Adrenal gland (tissue), 9 donors: ENCODE measurements at regions not wholly inside any gene's neighbourhood (a gene's known extent, or its start where the extent isn't known, plus 50 kb on each side); places are given as distances from the start of the nearest gene placed in this dataset.
A peak's percentile ranks its signal among the peaks of the same experiment; 100 is the strongest.
"Not testable (repeated sequence)": the region's sequence is repeated elsewhere in the genome, so short reads cannot be mapped to it uniquely, and the experiment has no call there.

Source experiments
- DNase-seq, 7 donors: peaks; one replicate each; pipeline ENCODE4 v3.0.0-alpha.2; 2019 to 2020
- H3K27ac ChIP-seq, 5 donors: fragments of 200-600 bp; sonication (generic) in 4 of 5; 1 replicate in 3 of 5; 2 replicates in 2 of 5; pipeline versions ENCODE4 v1.5.1 to v1.8.0; 2016 to 2020; ENCODE audit warnings: mild to moderate bottlenecking in 1 of 5
- H3K27me3 ChIP-seq: fragments of 200-600 bp; 2 replicates; pipeline ENCODE4 v1.8.0; 2021
- H3K36me3 ChIP-seq, 2 donors: fragments of 200-600 bp; replicated peaks in 1 of 2; 1 replicate in 1 of 2; 2 replicates in 1 of 2; pipeline versions ENCODE4 v1.5.1 to v1.8.0; 2018 to 2022
- H3K4me1 ChIP-seq, 2 donors: fragments of 200-600 bp; replicated peaks in 1 of 2; 1 replicate in 1 of 2; 2 replicates in 1 of 2; pipeline versions ENCODE4 v1.5.1 to v1.8.0; 2018 to 2021
- H3K4me3 ChIP-seq, 4 donors: fragments of 200-600 bp; sonication (generic) in 3 of 4; one replicate each; pipeline ENCODE4 v1.5.1; 2016 to 2018
- H3K9me3 ChIP-seq, 3 donors: fragments of 200-600 bp; sonication (generic) in 1 of 3; replicated peaks in 1 of 3; 1 replicate in 2 of 3; 2 replicates in 1 of 3; pipeline versions ENCODE4 v1.5.1 to v1.8.0; 2016 to 2021
- POLR2A ChIP-seq, 2 donors: fragments of 450-650 bp; IDR thresholded peaks; one replicate each; pipeline ENCODE4 v1.6.1; 2017; ENCODE audit warnings: antibody characterized with exemption in 2 of 2, mild to moderate bottlenecking in 2 of 2, moderate library complexity in 1 of 2
- WGBS, 4 donors: extraction: QIAGEN DNeasy Blood & Tissue Kit in 2 of 4; methylation state at CpG; one replicate each; pipeline versions ENCODE4 v1.1.5 to v1.1.7; 2013 to 2017; 5-methylcytosine and 5-hydroxymethylcytosine counted together
- intact Hi-C, 2 donors: fragments of 100-400 bp; cut with DNase I; formaldehyde crosslinking; loops; one replicate each; pipeline versions ENCODE4 v1.14.1 to v1.15.0; 2022 to 2023
- TF ChIP-seq, protein P1 (sequence below), 6 experiments: fragments of 450-650 bp in 4 of 6; fragments of 200-600 bp in 2 of 6; sonication (generic) in 1 of 6; IDR thresholded peaks; 1 replicate in 5 of 6; 2 replicates in 1 of 6; pipeline versions ENCODE4 v1.5.1 to v1.8.0; 2016 to 2021; ENCODE audit warnings: antibody characterized with exemption in 6 of 6, mild to moderate bottlenecking in 2 of 6, moderate library complexity in 1 of 6
- donor health status: healthy with polysubstance abuse.
- donor health status: Bipolar disorder and iron deficiency.
- donor health status: DM: yes; HTN: yes; CAD: no.
- donor health status: DM: no; HTN: no; CAD: no.
- donor health status: DM: no; HTN: no; CAD: no.

- Histone ChIP-seq H3K27ac (no peak overlapping the region), H3K27me3 (no peaks in the 10 kb centered on the region), H3K4me1 (no peaks in the 10 kb centered on the region), H3K9me3 (no peaks in the 10 kb centered on the region), H3K4me3 (no peak overlapping the region), H3K36me3 (no peaks in the 10 kb centered on the region)
- DNase-seq, result no peak
- intact Hi-C loops, result no loop called here
- 86 to 92% (median 90%) methylated on average over 30 to 39 of the region's 39 CpGs for WGBS, 4 donors
- TF ChIP-seq POLR2A (IDR thresholded peaks at IDR 0.05), result no peak
- TF ChIP-seq, protein P1, sequence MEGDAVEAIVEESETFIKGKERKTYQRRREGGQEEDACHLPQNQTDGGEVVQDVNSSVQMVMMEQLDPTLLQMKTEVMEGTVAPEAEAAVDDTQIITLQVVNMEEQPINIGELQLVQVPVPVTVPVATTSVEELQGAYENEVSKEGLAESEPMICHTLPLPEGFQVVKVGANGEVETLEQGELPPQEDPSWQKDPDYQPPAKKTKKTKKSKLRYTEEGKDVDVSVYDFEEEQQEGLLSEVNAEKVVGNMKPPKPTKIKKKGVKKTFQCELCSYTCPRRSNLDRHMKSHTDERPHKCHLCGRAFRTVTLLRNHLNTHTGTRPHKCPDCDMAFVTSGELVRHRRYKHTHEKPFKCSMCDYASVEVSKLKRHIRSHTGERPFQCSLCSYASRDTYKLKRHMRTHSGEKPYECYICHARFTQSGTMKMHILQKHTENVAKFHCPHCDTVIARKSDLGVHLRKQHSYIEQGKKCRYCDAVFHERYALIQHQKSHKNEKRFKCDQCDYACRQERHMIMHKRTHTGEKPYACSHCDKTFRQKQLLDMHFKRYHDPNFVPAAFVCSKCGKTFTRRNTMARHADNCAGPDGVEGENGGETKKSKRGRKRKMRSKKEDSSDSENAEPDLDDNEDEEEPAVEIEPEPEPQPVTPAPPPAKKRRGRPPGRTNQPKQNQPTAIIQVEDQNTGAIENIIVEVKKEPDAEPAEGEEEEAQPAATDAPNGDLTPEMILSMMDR (IDR thresholded peaks at IDR 0.05), result no peak
Measured at GRCh38 chr2:131590896-131591295, 63.2 kb downstream of the CCDC74A start.

DNA sequence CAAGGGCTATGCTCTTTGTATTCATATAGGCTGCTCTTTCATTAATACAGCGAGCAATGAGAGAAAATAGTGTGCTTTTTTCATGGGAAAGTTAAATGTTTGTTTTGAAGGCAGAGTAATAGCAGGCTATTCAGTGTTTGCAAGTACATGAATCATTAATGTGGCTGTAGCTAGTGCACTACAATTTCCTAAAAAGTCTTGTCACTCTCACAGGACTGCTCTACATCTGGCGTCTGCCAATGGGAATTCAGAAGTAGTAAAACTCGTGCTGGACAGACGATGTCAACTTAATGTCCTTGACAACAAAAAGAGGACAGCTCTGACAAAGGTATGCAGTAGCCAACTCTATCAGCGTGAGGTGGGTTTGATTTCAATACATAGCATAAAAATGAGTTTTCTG is 68.9 kb downstream of the CCDC74A start:
- H3K4me1 ChIP-seq, H3K36me3 ChIP-seq, H3K9me3 ChIP-seq, H3K27me3 ChIP-seq, DNase-seq, H3K4me3 ChIP-seq, intact Hi-C loops, H3K27ac ChIP-seq: not testable (repeated sequence)
- WGBS, 4 donors, result 40 to 51% (median 45%) methylated on average over 4 to 5 of the region's 5 CpGs

DNA sequence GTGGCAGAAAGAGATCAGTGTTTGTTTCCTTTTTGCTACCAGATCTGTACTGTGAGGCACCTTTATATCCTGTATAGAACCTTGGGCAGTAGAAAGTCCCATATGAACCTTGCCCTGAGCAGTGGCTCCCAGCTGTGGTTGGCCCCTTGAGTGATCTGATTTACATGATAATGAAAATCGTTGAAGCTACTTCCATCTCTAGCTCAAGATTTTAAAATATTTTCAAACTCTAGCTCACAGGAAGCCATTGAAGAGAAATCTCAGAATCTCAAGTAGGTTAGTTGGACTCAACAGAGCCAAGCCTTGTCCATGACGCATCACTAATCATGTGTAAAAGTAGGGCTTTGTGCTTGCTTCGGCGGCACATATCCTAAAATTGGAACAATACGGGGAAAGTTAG is 74.8 kb downstream of the CCDC74A start:
- H3K27ac ChIP-seq, H3K4me3 ChIP-seq, DNase-seq, H3K27me3 ChIP-seq, H3K4me1 ChIP-seq, intact Hi-C loops, H3K36me3 ChIP-seq, H3K9me3 ChIP-seq: not testable (repeated sequence)
- WGBS, 4 donors, result 69 to 84% (median 77%) methylated on average over 3 to 5 of the region's 5 CpGs

DNA sequence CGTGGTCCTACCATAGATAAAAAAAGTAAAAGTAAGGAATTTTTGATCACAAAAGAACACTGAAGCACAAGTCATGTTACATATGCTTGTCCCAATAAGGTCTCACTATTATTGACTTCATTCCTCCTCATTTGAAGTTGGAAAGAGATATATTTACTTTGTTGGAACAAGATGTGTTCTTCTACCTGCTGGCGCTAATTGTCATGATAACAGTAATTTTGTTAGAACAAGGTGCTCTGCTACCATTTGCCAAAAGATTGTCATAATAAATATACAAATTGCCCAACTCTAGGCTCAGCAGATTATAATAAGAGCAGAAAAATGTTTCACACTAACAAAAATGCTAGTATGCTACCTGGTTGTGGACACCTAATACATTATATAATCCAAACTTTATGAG is 77.0 kb downstream of the CCDC74A start:
- H3K4me3 ChIP-seq, H3K9me3 ChIP-seq, H3K4me1 ChIP-seq, H3K27me3 ChIP-seq, H3K27ac ChIP-seq, DNase-seq, H3K36me3 ChIP-seq, intact Hi-C loops: not testable (repeated sequence)
- 84 to 95% (median 88%) methylated on average over 2 of the region's 2 CpGs for WGBS, 4 donors

- H3K9me3 ChIP-seq, H3K27me3 ChIP-seq, H3K4me3 ChIP-seq, H3K27ac ChIP-seq, H3K36me3 ChIP-seq, DNase-seq, H3K4me1 ChIP-seq, intact Hi-C loops: not testable (repeated sequence)
- WGBS, 4 donors, result 41 to 54% (median 46%) methylated on average over 1 of the region's 1 CpG
Measured at GRCh38 chr2:131606366-131606765, 78.7 kb downstream of the CCDC74A start.

DNA sequence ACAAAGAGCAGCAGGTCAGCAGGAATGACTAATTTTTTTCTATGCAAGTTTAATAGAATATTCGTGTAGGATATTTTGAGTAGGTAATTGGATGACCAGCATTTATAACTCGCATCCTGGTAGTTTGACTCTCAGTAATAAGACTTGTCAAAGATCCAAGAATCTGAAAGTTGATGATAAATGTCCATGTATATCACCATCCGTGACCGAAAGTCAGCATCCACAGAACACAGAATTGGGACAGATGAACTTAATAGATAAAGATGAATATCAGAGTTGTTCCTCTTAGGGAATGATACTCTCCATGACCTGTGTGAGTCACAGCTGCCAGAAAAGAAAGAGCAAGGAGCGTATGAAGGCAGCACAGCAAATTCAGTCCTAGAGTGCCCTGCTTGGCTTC is 79.4 kb downstream of the CCDC74A start:
- intact Hi-C loops, H3K36me3 ChIP-seq, H3K9me3 ChIP-seq, H3K27me3 ChIP-seq, H3K4me1 ChIP-seq, H3K27ac ChIP-seq, H3K4me3 ChIP-seq: not testable (repeated sequence)
- 23 to 26% (median 25%) methylated on average over 5 of the region's 5 CpGs for WGBS, 4 donors
- DNase-seq, result peak in 5 of 7 donors; percentile 5 to 51 (median 22)

DNA sequence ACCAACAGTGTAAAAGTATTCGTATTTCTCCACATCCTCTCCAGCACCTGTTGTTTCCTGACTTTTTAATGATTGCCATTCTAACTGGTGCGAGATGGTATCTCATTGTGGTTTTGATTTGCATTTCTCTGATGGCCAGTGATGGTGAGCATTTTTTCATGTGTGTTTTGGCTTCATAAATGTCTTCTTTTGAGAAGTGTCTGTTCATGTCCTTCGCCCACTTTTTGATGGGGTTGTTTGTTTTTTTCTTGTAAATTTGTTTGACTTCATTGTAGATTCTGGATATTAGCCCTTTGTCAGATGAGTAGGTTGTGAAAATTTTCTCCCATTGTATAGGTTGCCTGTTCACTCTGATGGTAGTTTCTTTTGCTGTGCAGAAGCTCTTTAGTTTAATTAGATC is 86.9 kb downstream of the CCDC74A start:
- DNase-seq, H3K9me3 ChIP-seq, H3K27ac ChIP-seq, H3K36me3 ChIP-seq, H3K27me3 ChIP-seq, H3K4me1 ChIP-seq, intact Hi-C loops, H3K4me3 ChIP-seq: not testable (repeated sequence)
- 82 to 95% (median 86%) methylated on average over 3 of the region's 3 CpGs for WGBS, 4 donors

DNA sequence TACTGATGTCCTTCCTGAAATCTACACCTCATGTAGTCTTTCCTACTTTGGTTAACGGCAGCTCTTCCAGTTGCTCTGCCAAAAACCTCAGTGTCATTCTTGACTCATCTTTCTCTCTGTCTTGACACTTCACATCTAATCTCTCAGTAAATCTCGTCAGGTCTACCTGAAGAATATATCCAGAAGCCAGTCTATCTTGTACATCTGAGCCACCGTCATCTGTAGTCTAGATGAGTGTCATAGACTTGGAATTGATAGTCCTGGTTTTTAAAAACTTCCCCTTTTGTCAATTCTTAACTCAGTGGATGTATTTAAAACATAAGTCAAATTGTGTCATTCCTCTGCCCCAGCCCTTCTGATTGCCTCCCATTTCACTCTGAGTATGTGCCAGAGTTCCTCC is 90.6 kb downstream of the CCDC74A start:
- WGBS, 4 donors, result 73 to 88% (median 86%) methylated on average over 3 of the region's 3 CpGs
- H3K27me3 ChIP-seq, H3K27ac ChIP-seq, intact Hi-C loops, DNase-seq, H3K4me1 ChIP-seq, H3K9me3 ChIP-seq, H3K4me3 ChIP-seq, H3K36me3 ChIP-seq: not testable (repeated sequence)

- H3K9me3 ChIP-seq, H3K4me1 ChIP-seq, H3K36me3 ChIP-seq, H3K27me3 ChIP-seq, DNase-seq, H3K27ac ChIP-seq, H3K4me3 ChIP-seq, intact Hi-C loops: not testable (repeated sequence)
- WGBS, 4 donors, result 87 to 96% (median 93%) methylated on average over 2 of the region's 2 CpGs
Measured at GRCh38 chr2:131622874-131623273, 95.2 kb downstream of the CCDC74A start.

GRCh38 chr2:131626011-131626410 is 98.3 kb downstream of the CCDC74A start:
- H3K27me3 ChIP-seq, intact Hi-C loops: not testable (repeated sequence)
- WGBS, 4 donors, result 90 to 95% (median 93%) methylated on average over 7 to 10 of the region's 10 CpGs

GRCh38 chr2:131626565-131626964 is 98.9 kb downstream of the CCDC74A start:
- intact Hi-C loops, DNase-seq, H3K36me3 ChIP-seq, H3K9me3 ChIP-seq, H3K4me1 ChIP-seq, H3K4me3 ChIP-seq, H3K27ac ChIP-seq, H3K27me3 ChIP-seq: not testable (repeated sequence)
- 90 to 94% (median 93%) methylated on average over 15 to 19 of the region's 19 CpGs for WGBS, 4 donors

More at GRCh38 chr2:131626011-131626410, 98.3 kb downstream of the CCDC74A start:
- not testable (repeated sequence) for H3K27ac ChIP-seq, DNase-seq, H3K4me3 ChIP-seq, H3K9me3 ChIP-seq, H3K4me1 ChIP-seq, H3K36me3 ChIP-seq
